GM18907 (cell line): ENCODE measurements at regions not wholly inside any gene's neighbourhood (a gene's known extent, or its start where the extent isn't known, plus 50 kb on each side); places are given as distances from the start of the nearest gene placed in this dataset.
A peak's percentile ranks its signal among the peaks of the same experiment; 100 is the strongest.

Source experiments
- ATAC-seq: cut with Tn5 transposase; IDR thresholded peaks from one replicate; pipeline ENCODE4 v1.9.1; 2021; ENCODE audit warnings: mild to moderate bottlenecking, moderate library complexity; ENCODE audit not compliant: unreplicated experiment

DNA sequence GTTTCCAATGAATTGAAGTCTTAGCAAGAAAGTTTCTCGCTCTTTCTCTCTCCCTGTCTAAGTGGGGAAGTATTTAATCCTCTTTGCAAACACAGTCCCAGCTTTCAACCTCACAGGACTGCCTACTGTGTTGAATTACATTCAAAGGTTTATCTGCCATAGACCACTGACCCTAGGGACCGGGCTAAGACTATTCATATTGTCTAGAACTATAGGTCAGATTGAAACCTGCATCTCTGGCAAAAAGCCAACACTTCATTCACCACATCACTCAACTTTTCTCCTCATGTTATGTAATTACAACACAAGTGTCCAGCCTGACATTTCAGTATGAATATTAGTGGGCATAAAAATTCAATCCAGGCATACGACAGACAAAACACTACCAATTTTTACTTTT lies 314.7 kb upstream of the RSPO3 start:
- peak; percentile 43 for ATAC-seq

GRCh38 chr6:126804332-126805064 lies 314.0 kb upstream of the RSPO3 start:
- ATAC-seq: peak; percentile 90

- ATAC-seq: no peak
Measured at GRCh38 chr6:126805861-126806260, 312.6 kb upstream of the RSPO3 start.

DNA sequence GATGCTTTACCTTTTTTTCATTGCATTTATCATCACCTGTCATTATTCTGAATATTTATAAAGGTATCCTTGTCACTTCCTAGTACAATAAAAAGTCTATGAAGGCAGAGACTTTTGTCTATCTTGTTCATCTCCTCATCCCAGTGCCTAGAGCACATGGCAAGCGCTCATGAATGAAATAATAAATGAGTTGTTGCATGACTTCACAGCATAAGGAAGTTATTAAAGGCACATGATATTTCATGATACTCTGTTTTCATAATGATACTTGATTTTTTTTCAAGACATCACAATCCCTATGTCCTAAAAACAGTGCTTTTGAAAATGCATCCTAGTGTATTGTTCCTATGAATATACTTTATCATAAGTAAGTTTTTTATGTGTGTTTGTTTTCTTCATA lies 310.6 kb upstream of the RSPO3 start:
- no peak for ATAC-seq

- no peak for ATAC-seq
Measured at GRCh38 chr6:126811321-126811720, 307.1 kb upstream of the RSPO3 start.

- no peak for ATAC-seq
Measured at GRCh38 chr6:126812010-126812409, 306.5 kb upstream of the RSPO3 start.

DNA sequence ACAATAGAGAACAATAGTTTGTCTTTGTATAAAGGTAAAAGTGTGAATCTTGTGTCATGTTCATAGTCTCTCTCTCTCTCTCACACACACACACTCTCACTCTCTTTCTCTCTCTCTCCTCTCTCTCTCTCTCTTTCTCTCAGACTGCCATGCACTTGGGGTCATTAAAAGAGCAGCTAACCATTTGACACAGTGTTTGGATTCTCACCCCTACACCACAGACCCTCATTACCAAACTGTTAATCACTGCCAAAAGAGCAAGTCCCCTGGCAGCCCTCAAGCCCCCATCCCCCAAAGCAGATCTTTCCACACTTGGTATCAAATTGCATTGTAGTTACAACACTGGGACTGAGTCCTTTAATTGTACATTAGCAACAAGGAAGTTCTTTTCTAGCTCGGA lies 305.8 kb upstream of the RSPO3 start:
- ATAC-seq: no peak

GRCh38 chr6:126820634-126821033 lies 297.8 kb upstream of the RSPO3 start:
- no peak for ATAC-seq

GRCh38 chr6:126821706-126822105 lies 296.8 kb upstream of the RSPO3 start:
- no peak for ATAC-seq

- no peak for ATAC-seq
Measured at GRCh38 chr6:126824226-126824625, 294.2 kb upstream of the RSPO3 start.

GRCh38 chr6:126824815-126825214 lies 293.7 kb upstream of the RSPO3 start:
- ATAC-seq: no peak

DNA sequence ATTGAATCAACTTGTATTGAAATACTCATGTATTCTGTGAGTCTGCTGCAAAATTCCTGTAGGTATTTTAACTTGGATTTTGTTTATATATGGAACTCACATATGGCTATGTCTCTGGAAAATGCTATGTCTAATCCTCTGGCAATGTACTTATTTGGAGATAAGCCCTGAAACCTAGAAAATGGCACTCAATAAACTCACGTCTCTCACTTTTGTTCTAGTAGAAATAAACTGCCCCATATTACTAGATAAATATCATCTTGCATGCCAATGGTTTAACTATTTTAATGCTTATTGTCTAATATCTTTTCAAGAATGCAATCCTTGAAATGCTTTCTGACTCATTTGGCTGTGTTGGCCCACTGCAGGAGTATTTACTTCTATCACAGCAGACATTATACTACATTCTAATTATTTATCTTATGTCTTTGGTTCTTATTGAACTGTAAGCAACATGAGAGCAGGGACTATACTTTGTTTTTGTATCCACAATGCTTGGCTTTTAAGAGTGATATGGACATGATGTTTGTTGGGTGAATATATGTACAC lies 292.2 kb upstream of the RSPO3 start:
- ATAC-seq: no peak

DNA sequence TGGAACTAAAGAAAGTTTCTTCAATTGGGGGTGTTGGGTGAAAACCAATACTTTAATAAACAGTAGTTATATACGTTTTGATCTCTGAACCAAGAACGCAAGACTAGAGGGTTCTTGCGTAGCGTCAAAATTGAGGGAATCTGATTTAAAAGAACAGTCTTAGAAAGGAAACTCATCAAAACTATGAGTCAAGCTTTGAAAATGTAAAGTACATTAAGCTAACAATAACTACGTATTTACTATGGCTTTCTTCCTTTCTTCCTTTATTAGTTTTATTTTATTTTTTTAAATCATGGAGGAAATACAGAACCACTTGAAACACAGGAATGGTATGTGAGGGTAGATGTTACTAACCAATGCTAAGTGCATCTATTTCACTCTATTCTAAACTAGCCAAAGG lies 287.0 kb upstream of the RSPO3 start:
- no peak for ATAC-seq

DNA sequence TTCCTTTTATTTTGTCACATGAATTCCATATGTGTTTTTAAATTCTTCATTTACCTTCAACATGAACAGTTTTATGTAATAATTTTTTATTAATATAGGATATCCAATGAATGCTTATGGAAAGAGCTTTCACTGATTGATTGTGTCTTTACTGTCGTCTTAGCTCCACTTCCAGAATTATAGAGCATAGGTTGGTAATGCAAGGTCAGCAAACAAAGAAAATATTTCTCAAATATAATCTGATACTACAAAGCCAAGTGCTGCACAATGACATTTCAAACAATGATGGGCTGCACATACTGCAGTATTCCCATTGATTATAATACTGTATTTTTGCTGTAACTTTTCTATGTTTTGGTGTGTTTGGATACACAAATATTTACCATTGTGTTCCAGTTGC lies 275.7 kb upstream of the RSPO3 start:
- no peak for ATAC-seq

- ATAC-seq: no peak
Measured at GRCh38 chr6:126848119-126848518, 270.4 kb upstream of the RSPO3 start.

- no peak for ATAC-seq
Measured at GRCh38 chr6:126867641-126868040, 250.8 kb upstream of the RSPO3 start.

DNA sequence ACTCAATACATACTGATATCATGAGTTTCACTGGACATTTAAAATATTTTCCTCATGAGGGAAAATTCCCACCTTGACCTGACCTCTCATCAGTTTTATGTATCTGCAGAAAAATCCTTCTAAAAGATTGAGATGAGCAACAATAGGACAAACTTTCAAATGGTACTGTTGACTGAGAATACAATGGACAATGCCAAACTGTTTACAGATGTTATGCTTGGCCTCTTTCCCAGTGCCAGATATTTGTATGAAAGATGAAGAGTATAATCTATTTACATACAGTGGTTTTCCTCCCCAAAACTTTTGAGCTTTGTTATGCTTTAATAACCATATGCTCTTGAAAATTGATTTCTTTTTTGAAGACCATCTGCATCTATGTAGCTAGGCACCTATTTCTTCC lies 245.1 kb upstream of the RSPO3 start:
- no peak for ATAC-seq

GRCh38 chr6:126873791-126874190 lies 244.7 kb upstream of the RSPO3 start:
- ATAC-seq: no peak

- ATAC-seq: no peak
Measured at GRCh38 chr6:126876446-126876845, 242.0 kb upstream of the RSPO3 start.

- no peak for ATAC-seq
Measured at GRCh38 chr6:126880964-126881363, 237.5 kb upstream of the RSPO3 start.

DNA sequence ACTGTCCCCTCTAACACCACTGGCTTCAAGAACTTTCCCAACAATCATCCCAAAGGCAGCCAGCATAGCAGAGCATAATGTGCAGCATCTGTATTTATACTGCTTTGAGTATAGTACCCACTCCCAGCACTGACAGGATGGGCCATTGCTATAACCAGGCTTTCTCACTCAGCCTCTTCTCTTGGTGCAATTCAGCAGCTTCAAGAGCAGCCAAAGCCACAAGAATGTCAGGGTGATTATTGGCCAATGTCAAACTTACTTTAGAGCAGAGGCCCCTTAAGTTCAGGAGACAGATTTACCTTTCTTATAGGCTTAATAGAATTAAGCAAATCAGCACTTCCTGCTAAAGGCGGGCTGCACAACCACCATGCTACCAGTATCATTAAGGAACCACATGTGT lies 232.4 kb upstream of the RSPO3 start:
- ATAC-seq: no peak

GRCh38 chr6:126888727-126889725 lies 229.4 kb upstream of the RSPO3 start:
- ATAC-seq: no peak
